ENCODE measurements at regions not wholly inside any gene's neighbourhood (a gene's known extent, or its start where the extent isn't known, plus 50 kb on each side); places are given as distances from the start of the nearest gene placed in this dataset.

GRCh38 chr10:52568309-52568708 lies 204.3 kb downstream of the MBL2 start:
- no peaks in the 10 kb centered on the region for H4K20me1 ChIP-seq (replicated peaks; ENCODE audit: control insufficient read depth, extremely low read depth, insufficient read depth, low read length)
- no peaks in the 10 kb centered on the region for H3K36me3 ChIP-seq (ENCODE audit: control insufficient read depth in 2 of 2, extremely low read depth in 1 of 2, insufficient read depth in 2 of 2, low read length in 2 of 2)
- DNase-seq (ENCODE audit: low read depth, low spot score) (no peak), FAIRE-seq (no peak)
- no peak overlapping the region for H3K4me2 ChIP-seq (ENCODE audit: insufficient read depth, low read length)
- no peak overlapping the region for H3K4me3 ChIP-seq (replicated peaks in 1 of 3; ENCODE audit: insufficient read depth in 1 of 3, low read depth in 1 of 3, low read length in 3 of 3)
- intact Hi-C loops (cut with micrococcal nuclease) = no loop called here
- no peaks in the 10 kb centered on the region for H3K79me2 ChIP-seq (ENCODE audit: control insufficient read depth, insufficient read depth, low read length)
- no peaks in the 10 kb centered on the region for H3K27me3 ChIP-seq (ENCODE audit: control insufficient read depth in 2 of 2, insufficient read depth in 2 of 2, low read length in 2 of 2)
- H2AFZ ChIP-seq (ENCODE audit: low read depth, low read length) = no peak overlapping the region
- no peaks in the 10 kb centered on the region for H3K9me3 ChIP-seq (replicated peaks; ENCODE audit: control insufficient read depth, insufficient read depth, low read length)
- no peak overlapping the region for H3K9ac ChIP-seq (replicated peaks; ENCODE audit: extremely low read depth, insufficient read depth, low read length)
- H3K4me1 ChIP-seq (ENCODE audit: control insufficient read depth, extremely low read depth, insufficient read depth, low read length) = peaks cover 14% of the 10 kb centered on the region
- TF ChIP-seq MYC (IDR thresholded peaks at IDR 0.05; ENCODE audit: low read depth, low read length) = no peak
- no peak for TF ChIP-seq GATA2 (IDR thresholded peaks at IDR 0.05; ENCODE audit: insufficient read depth, insufficient read length, low read depth, low read length)
- no peak for TF ChIP-seq JUN (IDR thresholded peaks at IDR 0.05; ENCODE audit: borderline replicate concordance, insufficient read depth, insufficient read length, low read depth)
- TF ChIP-seq CTCF (IDR thresholded peaks at IDR 0.05; ENCODE audit: extremely low read depth in 1 of 2, insufficient read depth in 1 of 2, low read depth in 1 of 2, low read length in 2 of 2) = no peak
- TF ChIP-seq POLR2A (IDR thresholded peaks at IDR 0.05; ENCODE audit: low read depth, low read length) = no peak
- TF ChIP-seq EZH2 (IDR thresholded peaks at IDR 0.05; ENCODE audit: borderline replicate concordance, low read depth, low read length, severe bottlenecking) = no peak
- no peak for TF ChIP-seq MAX (IDR thresholded peaks at IDR 0.05; ENCODE audit: insufficient read depth, insufficient read length)
- TF ChIP-seq FOS (IDR thresholded peaks at IDR 0.05; ENCODE audit: borderline replicate concordance, insufficient read depth, low read length) = no peak
- no peak for TF ChIP-seq POLR2AphosphoS5 (IDR thresholded peaks at IDR 0.05; ENCODE audit: insufficient read depth, low read depth, low read length)
- CTCF ChIA-PET = interaction anchor here (1.4 to 5.9 kb wide), 6 partner anchors 10 to 261 kb away, joined by 5 to 279 read pairs (median 58); partner anchors contain the start of gene DKK1
- dilution Hi-C loops (cut with MboI; ENCODE audit: extremely low pct_ligation_motif_present, low sequenced_read_pairs) = no loop called here
- POLR2A ChIA-PET = no interaction called here
- H3K9me1 ChIP-seq (replicated peaks; ENCODE audit: control insufficient read depth, extremely low read depth, insufficient read depth, low read length) = no peaks in the 10 kb centered on the region
- no TSS peak for BruUV-seq (replicated peaks)
- no peak overlapping the region for H3K27ac ChIP-seq (ENCODE audit: insufficient read depth, low read depth, low read length)
